GM18517 (cell line): ENCODE measurements at regions not wholly inside any gene's neighbourhood (a gene's known extent, or its start where the extent isn't known, plus 50 kb on each side); places are given as distances from the start of the nearest gene placed in this dataset.
"Not testable (repeated sequence)": the region's sequence is repeated elsewhere in the genome, so short reads cannot be mapped to it uniquely, and the experiment has no call there.

Experiments used
- ATAC-seq: cut with Tn5 transposase; IDR thresholded peaks from one replicate; pipeline ENCODE4 v1.9.1; 2021; ENCODE audit warnings: mild to moderate bottlenecking, moderate library complexity; ENCODE audit not compliant: unreplicated experiment

DNA sequence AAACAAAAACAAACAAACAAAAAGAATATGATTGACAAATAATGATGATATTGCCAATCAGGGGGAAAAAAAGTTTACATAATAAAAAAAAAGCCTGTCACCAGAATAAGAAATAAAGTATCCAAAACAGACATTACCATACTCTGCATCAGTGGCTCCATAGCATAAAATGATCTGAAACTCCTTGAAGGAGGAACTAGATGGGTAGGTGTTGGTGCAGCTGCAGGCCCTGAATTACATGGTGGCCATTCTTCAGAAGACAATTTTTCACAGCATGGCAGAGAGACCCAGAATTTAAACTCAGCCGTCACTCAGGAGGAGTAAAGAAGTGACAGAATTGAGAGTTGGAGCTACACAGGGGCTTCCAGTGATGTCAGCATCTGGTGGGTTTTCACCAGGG is 60.2 kb downstream of the GLUL start:
- ATAC-seq, result no peak

DNA sequence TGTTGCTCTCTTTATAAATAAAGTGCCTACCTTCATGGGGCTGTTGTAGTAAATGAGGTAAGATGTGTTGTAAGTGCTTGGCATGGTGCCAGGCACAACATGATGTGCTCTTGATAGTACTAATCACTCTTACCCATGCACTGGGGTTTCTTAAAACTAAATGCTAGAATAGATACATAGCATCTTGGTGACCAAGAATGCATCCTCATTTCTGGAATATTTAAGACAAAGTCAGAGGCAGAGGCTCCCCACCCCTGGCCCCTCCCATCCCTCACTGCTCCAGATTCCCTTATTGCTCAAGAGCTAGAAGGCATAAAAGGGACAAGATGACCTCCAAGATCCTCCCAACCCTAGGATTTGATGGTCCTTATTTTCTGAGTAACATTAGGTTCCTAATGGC is 61.3 kb downstream of the GLUL start:
- no peak for ATAC-seq

DNA sequence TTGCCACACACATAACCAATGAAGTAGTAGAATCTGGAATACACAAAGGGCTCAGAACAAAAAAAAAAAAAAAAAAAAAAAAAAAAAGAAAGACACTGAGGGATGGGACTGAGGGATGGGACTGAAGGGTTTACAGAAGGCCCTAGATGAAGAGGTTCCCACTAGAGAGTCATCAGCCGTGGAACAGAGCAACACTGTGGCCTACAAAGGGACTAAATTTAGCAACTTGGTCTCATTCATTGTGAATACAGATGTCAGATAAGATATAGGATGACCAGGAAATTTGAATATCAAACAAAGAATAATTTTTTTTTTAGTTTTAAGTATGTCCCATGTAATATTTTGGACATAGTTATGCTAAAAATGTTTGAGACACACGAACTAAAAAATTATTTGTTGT is 62.1 kb downstream of the GLUL start:
- no peak for ATAC-seq

DNA sequence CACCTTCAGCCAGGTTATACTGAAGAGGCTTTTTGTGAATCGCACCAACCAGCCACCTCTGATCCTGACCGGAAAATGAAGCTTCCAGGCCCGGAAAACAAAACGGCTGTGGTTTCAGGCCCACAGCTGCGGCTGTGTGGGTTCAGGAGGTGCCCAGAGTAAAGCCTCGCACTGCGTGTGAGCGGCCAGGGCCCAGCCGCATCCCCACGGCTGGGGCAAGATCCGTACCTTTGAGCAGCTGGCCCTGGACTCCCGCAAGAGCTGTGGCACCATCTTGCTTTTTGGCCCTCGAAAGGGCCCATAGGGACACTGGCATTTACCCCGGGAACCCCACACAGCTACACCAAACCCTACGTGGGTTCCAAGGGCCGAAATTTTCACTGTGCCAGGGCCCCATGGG is 63.0 kb downstream of the GLUL start:
- ATAC-seq, result no peak

DNA sequence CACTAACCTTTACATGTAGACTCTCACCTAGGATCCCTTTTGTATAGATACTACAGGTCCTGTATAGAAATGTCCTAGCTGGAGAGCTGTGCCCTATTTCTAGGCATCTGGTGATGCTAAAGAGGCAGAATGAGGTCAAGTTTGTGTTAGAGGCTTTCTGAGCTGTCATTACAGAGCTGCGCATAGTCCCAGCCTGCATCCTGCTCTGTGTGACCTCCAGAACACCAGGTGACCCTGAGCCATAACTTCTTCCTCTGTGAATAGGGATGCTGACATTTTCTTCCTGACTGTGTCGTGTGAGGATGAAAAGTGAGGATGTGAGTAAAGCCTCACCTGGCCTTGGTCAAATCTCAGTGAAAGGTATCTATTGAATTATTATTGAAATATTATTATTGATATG is 66.3 kb downstream of the GLUL start:
- no peak for ATAC-seq

DNA sequence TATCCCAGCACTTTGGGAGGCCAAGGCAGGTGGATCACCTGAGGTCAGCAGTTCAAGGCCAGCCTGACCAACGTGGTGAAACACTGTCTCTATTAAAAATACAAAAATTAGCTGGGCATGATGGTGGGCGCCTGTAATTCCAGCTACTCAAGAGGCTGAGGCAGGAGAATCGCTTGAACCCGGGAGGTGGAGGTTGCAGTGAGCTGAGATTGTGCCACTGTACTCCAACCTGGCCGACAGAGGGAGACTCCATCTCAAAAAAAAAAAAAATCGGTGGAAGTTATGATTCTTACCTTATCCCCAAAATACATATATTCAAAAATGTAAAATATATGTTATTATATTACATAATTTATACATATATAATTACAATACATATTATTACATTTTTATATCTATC is 70.1 kb downstream of the GLUL start:
- ATAC-seq, result not testable (repeated sequence)

DNA sequence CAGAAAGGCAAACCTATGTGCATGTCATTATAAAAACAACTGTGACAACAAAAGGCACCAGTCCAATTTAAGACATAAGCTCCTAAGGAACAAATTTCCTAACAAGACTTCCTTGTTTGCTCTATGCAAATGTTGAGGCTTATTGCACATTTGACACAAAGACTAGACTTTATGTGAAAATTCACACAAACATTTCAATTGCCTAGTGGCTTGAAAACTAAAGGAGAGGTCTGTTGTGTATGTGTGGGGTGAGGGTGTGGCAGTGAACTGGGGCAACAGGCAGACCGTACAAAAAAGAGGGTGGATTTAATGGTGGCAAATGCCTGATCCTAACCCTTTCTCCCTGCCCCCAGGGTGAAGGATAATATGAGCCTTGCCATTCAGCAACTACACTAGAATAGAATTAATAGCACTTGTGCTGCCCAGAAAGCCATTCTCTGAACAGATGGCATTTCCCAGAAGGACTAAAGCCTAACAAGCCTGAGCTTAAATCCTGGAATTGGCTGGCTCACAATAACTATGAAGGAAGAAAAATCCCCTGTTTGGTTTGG is 73.9 kb downstream of the GLUL start:
- no peak for ATAC-seq

DNA sequence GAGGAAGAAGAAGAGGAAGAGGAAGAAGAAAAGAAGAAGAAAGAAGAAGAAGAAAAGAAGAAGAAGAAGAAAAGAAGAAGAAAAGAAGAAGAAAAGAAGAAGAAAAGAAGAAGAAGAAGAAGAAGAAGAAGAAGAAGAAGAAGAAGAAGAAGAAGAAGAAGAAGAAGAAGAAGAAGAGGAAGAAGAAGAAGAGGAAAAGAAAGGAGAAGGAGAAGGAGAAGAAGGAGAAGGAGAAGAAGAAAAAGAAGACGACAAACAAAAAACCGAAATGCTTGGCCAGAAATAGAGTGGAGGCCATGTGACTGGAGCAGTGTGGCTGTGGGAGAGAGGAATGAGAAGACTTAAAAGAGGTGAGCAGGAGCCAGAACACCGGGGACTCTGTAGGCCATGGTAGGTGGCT is 75.1 kb downstream of the GLUL start:
- ATAC-seq, result not testable (repeated sequence)

DNA sequence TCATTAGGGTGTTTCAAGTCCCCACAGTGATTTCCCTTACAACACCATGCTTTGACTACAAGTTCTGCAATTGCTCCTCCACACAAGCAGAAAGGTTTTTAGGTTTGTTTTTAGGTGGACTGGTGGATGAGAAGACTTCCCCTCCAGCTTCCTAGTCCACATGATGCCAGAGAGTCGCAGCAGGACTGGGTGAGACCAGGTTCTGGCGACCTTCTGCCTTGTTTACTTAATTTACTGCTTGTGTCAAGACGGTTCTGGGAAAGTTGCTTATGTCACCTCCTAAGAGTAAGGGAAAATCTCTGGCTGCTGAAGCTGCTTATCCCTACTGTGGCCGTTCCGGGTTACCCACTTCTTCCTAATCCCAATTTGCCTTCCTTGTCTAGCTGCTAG is 76.4 kb downstream of the GLUL start:
- ATAC-seq, result no peak

DNA sequence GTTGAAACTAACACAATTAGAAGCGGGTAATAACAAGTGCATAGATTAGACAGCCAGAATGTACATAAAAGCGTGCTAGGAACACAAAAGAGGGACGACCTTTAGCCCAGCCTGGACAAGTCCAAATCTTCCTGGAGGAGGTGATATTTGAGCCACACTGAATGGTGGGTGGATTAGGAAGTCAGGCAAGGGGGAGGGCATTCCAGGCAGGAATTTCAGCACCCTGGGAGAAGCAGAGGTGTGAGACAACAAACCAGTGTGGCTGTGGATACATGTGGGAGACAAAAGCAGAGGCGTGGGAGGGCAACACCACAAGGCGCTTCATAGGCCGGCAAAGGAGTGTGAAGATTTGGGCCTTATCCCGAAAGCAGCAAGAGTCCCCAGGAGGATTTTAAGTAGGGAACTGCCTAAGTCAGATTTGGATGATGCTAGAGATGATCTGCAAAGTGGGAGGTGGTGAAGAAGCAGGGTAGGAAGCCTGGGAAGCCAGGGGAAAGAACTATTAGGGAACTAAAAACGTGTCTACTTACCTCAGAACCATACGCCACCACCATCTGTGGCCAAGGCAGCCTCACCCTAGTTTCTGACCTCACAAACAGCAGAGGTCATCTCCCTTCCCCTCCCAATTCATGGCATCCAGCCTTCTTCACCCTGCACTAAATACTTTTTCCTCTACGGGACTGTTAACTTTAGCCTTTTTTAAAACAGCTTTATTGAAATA is 81.8 kb downstream of the GLUL start:
- ATAC-seq, result no peak

DNA sequence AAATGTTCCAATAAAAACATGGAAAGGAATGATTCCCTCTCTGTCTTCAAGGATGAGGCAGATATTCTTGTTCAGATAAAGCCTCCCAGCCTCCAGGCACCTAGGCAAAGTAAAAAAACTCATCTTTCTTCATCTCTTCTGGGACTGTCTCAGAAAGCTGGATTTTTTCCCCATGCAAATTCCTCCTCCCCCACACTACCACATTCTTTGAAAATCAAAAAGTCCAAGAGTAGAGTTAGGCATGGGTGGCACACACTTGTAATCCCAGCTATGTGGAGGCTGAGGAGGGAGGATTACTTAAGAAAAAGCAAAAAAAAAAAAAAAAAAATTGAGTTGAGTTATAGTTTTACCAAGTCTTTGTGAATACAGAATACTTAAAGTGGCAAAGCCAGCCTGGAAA is 82.8 kb downstream of the GLUL start:
- ATAC-seq, result no peak

DNA sequence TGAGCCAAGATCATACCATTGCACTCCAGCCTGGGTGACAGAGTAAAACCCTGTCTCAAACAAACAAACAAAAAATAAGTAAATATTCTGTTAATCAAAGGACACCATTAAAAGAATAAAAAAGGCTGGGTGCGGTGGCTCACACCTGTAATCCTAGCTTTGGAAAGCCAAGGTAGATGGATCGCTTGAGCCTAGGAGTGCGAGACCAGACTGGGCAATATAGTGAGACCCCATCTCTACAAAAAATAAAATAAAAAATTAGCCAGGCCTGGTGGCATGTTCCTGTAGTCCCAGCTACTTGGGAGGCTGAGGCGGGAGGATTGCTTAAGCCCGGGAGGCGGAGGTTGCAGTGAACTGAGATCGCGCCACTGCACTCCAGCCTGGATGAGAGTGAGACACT is 84.1 kb downstream of the GLUL start:
- ATAC-seq, result not testable (repeated sequence)

DNA sequence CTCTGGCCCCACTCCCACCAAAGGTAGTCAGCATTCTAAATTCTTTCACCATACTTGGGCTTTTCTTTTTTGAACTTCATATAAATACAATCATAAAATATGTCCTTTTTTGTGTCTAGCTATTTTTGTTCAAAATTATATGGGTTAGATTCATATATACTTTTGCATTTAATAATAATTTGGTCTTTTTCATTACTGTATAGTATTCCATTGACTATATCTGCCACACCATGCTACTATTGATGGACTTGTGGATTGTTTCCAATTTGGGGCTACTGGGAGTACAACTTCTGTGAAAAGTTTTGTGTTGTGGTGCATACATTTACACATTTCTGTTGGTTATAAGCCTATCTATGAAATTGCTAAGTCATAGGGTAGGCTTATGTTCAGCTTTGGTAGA is 85.7 kb downstream of the GLUL start:
- no peak for ATAC-seq

DNA sequence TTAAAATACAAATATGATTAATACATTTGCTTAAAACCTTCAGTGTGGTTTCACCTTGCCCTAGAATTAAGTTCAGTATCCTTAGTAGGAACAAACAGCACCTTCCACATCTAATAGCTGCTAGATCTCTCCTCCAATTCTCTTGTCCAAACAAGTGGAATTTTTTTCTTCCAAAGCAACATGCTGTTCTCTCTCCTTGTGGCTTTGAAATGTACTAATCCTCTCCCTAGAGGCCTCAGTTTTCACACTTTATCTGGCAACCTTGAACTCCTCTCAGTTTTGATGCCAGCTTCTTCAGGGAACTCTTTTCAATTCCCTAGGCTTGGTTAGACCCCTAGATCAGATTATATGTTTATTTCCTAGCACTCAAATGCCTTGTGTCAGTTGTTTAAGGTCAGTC is 87.0 kb downstream of the GLUL start:
- ATAC-seq, result no peak

DNA sequence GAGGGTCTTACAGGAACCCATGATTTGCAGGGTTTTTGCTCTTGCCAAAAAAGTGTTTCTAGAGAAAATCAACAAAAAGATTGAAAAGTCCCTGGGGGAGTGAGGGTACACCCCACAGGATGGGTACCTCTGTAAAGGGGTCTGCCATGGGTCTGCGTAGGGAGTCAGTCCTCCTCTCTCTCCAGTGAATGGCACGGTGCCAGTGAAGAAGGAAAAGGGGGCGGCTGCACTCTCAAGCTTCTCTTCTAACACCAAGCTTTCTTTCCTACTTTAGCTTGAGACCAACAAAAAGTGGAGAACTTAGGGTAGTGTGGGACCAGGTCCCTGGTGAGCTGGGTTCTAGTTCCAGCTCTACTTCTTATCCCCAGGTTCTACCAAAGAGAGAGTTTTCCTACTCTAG is 87.4 kb downstream of the GLUL start:
- no peak for ATAC-seq

DNA sequence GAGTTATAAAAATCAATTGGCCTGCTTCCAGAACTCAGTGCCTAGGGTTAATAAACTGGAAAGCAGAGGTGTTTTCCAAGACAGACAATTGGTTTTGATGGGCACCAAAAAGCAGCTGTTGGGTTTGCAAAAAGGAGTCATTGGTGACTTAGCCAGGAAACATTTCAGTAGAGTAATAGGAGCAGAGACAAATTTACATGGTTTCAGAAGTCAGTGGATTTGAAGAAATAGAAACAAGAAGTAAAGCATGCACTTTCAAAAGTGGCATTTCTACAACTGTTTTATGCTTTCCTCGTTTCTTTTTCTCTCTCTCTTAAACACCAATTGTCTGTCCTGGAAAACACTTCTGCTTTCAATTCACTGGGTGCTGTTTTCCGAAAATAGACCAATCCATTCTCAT is 87.8 kb downstream of the GLUL start:
- peak; percentile 81 for ATAC-seq

DNA sequence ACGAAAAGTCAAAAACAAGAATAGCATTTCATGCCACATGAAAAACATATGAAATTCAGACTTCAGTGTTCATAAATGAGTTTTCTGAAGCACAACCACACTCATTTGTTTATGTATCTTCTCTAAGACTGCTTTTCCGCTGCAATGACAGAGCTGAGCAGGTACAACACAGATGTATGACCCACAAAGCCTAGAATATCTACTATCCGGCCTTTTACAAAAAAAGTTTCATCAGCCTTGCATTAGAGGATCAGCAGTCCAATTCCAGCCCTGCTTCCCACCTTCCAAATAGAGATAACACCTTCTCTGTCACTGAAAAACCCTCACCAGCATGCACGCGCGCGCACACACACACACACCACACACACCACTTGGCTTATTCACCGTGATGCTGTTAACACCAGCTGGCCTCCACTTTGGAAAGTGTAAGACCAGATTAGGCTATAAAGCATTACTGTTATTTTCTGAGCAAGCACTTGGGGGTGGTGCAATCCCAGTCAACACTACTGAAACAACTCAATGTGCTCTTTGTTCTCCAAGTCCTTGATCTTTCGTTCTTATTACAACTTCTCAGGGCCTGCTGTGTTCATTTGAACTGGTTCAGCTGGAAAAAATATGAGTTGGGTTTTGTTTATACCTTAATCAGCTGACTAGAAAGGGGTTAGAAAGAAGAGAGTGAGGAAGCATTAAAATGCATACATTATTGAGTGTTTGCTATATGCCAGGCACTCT is 90.0 kb downstream of the GLUL start:
- no peak for ATAC-seq

DNA sequence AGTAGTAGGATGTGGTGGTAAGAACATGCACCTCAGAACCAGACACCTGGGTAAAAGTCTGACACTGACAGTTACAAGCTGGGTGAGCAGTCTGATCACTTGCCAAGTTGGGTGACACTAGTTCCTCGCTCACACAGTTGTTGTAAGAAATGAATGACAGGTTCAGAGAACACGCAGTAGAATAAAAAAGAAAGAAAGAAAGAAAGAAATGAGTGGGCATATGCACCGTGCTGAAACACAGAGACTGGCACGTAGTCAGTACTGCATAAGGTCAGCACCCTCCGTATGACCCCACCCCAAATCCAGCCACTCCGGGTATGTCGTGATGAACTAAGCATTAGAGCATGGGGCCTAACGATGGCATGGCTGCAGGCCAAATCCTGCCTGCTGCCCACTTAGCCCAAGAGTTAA is 90.6 kb downstream of the GLUL start:
- no peak for ATAC-seq

DNA sequence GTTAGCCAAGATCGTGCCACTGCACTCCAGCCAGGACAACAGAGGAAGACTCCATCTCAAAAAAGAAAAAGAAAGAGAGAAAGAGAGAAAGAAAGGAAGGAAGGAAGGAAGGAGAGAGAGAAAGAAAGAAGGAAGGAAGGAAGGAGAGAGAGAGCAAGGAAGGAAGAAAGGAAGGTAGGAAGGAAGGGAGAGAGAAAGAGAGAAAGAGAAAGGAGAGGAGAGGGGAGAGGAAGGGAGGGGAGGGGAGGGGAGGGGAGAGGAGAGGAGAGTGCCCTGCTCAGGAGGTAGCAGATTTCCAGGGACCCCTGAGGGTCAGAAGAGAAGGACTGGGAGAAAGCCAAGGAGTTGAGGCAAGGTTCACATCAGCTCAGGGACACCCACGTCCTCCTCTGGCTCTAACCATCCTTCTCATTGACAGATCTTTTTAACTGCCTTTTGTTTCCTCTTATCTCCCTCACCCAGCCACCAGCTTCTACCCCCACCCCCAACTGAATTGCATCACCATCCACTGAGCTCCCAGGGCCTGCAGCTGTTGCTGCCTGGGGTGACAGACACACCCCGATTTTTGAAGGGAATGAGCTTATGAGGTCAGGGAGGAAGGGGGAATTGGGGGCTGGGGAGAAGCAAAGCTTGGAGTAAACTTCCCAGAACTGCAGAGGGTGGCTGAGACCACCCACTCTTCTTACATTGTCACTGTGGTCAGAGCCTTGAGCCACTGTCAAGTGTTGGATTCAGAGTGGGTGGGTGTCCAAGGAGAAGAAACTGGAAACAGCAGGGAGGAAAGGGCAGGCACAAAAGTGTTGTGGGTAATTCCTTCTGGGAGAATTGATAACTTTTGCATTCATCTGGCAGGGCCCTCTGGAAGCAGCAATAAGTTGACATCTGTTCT is 91.6 kb downstream of the GLUL start:
- no peak for ATAC-seq

DNA sequence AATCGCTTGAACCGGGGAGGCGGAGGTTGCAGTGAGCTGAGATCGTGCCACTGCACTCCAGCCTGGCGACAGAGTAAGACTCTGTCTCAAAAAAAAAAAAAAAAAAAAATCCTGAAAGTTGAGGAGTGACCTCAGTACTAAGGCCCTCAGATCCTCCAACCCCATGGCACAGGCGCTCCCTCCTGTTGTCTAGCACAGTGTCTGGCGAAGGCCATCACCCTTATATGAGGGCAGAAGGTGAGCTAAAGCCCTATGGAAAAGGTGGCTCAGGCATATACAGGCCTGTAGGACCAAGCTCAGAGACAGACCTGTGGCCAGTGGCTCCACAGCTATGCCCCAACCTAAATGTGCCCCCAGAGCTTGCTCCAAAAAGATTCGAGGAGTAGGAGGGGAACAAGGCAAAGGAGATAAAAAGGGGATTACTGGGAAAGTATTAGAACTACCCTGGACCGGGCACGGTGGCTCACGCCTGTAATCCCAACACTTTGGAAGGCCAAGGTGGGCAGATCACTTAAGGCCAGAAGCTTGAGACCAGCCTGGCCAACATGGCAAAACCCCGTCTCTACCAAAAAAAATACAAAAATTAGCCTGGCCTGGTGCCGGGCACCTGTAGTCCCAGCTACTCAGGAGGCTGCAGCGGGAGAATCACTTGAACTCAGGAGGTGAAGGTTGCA is 92.4 kb downstream of the GLUL start:
- not testable (repeated sequence) for ATAC-seq

DNA sequence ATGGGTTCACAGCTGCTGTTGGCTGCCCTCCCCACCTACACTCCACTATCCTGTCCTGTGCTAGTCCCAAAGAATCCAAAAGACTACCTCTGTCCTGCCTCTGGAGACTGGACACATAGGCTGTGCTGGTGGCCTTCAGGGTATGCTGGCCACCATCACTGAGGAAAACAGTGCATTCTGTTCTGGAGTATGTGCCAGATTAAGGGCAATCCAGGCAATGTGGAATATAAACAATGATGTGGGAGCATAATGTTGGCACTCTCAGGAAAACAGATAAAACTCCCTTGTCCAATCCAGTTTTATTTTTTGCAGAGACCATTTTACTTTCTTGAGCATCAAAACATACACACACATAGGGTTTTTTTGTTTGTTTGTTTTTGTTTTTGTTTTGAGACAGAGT is 94.3 kb downstream of the GLUL start:
- no peak for ATAC-seq
